ENCODE measurements at regions not wholly inside any gene's neighbourhood (a gene's known extent, or its start where the extent isn't known, plus 50 kb on each side); places are given as distances from the start of the nearest gene placed in this dataset.

GRCh38 chr10:18797286-18797685 is 138.1 kb downstream of the ARL5B start:
- TF ChIP-seq CTCF (IDR thresholded peaks at IDR 0.05) (no peak), POLR2A (IDR thresholded peaks at IDR 0.05) (no peak)

All from testis (tissue), 2 donors.